HAP-1 (cell line): ENCODE measurements at regions not wholly inside any gene's neighbourhood (a gene's known extent, or its start where the extent isn't known, plus 50 kb on each side); places are given as distances from the start of the nearest gene placed in this dataset.
A peak's percentile ranks its signal among the peaks of the same experiment; 100 is the strongest.

Experiments used
- DNase-seq, 2 experiments: peaks; one replicate each; pipeline ENCODE4 v3.0.0-alpha.2; 2016 to 2020; ENCODE audit warnings: low spot score in 2 of 2
- H3K27me3 ChIP-seq: fragments of 250-450 bp; sonication (Bioruptor Pico); 2 replicates; pipeline ENCODE4 v1.5.1; 2020; ENCODE audit warnings: low read depth, mild to moderate bottlenecking, moderate library complexity
- H3K36me3 ChIP-seq: fragments of 250-450 bp; sonication (Bioruptor Pico); replicated peaks from 2 replicates; pipeline ENCODE4 v1.5.1; 2020; ENCODE audit warnings: mild to moderate bottlenecking
- H3K4me1 ChIP-seq: fragments of 250-450 bp; sonication (Bioruptor Pico); 2 replicates; pipeline ENCODE4 v1.5.1; 2020; ENCODE audit warnings: mild to moderate bottlenecking
- H3K4me3 ChIP-seq: fragments of 250-450 bp; sonication (Bioruptor Pico); 2 replicates; pipeline ENCODE4 v1.5.1; 2020; ENCODE audit warnings: mild to moderate bottlenecking, moderate library complexity
- H3K9me3 ChIP-seq: fragments of 250-450 bp; sonication (Bioruptor Pico); 2 replicates; pipeline ENCODE4 v1.5.1; 2020; ENCODE audit warnings: mild to moderate bottlenecking, moderate library complexity
- in situ Hi-C: fragments of 300-500 bp; cut with MboI; formaldehyde crosslinking; loops from 3 replicates; pipeline ENCODE4 v1.14.3; 2020; ENCODE audit warnings: low sequenced_read_pairs, inconsistent platforms, mixed read lengths

DNA sequence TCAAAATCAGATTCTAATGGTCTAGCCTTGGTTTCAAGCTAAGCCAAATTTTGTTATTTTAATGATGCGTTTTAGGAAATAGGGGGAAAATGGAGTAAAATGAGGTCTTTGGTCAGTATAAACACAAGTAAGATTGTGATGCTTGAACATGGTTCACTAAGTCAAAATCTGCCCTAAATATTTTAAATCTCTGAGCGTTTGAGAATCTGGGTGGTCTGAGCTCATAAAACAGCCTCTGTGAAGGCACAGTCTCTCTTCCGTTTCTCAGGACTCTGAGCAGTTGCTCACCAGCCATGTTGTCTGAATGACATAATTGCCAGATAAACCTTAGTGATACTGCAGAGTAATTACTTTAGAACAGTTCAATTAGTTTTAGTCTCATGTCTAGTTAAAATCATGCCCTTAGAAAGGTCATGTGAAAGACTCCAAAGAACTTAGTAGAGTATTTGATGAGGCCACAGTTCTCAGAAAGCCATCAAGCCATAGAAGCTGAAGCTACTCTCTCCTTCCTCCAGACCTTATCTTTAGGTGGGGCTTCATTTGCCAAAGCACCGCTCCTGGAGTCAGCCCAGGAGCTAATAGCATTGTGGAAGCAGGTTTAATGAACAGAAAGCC is 257.1 kb upstream of the MAP3K1 start:
- Histone ChIP-seq H3K4me1 (no peaks in the 10 kb centered on the region), H3K27me3 (no peaks in the 10 kb centered on the region; the same call in none of the 2 replicates), H3K4me3 (no peak overlapping the region), H3K9me3 (no peaks in the 10 kb centered on the region), H3K36me3 (no peaks in the 10 kb centered on the region)
- DNase-seq: no peak
- in situ Hi-C loops: no loop called here

DNA sequence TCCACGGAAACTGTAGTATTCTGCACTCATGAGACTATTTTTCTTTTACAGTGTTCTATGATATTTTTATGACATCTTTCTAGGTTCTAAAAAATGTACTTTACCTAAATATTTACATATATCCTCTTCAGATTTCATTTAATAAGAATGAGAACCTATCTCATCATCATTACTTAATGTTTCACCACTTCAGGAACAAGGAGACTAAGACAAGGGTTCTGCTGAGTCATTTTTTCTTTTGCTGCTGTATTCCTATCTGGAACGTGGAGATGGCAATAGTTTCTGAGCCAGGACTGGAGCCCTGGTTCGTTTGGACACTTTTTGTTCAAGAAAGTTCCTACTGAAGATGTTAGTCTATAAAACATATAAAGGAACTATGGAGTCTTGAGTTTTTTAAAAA is 258.2 kb upstream of the MAP3K1 start:
- H3K4me1 ChIP-seq: no peaks in the 10 kb centered on the region
- H3K9me3 ChIP-seq: no peaks in the 10 kb centered on the region
- H3K27me3 ChIP-seq: no peaks in the 10 kb centered on the region; the same call in 1 of the 2 replicates
- in situ Hi-C loops: no loop called here
- no peak overlapping the region for H3K4me3 ChIP-seq
- H3K36me3 ChIP-seq: no peaks in the 10 kb centered on the region
- no peak for DNase-seq

DNA sequence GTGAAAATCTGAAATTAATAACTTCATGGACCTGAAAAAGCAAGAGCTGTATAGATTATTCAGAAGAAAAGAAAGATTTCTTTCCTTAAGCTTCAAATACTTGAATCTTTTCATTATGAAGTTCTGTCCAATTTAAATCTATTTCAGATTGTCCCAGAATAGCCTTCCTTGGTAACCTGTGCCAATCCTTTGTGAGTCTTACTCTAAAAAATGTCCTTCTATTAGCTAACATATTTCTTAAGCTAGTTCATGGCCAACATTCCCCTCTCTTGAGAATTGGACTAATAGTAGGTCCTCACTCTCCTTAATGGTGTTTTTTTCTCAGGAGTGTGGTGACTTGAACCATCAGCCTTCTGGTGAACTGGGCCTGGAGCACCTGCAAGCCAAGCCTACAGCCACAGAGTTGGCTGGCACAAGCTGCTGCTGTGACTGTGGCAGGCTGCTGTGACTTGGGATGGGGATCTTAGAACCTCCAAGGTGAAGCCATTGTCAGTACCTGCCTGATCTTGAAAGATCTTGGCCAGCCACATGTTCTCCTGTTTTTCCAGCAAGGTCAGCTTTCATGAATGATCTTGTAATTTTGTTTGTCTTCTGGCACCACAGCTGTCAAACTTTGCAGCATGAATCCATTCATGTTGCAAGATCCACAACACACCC is 262.6 kb upstream of the MAP3K1 start:
- Histone ChIP-seq H3K4me3 (no peak overlapping the region), H3K9me3 (no peaks in the 10 kb centered on the region), H3K4me1 (no peaks in the 10 kb centered on the region), H3K36me3 (no peaks in the 10 kb centered on the region), H3K27me3 (no peaks in the 10 kb centered on the region)
- in situ Hi-C loops: no loop called here
- DNase-seq: no peak

DNA sequence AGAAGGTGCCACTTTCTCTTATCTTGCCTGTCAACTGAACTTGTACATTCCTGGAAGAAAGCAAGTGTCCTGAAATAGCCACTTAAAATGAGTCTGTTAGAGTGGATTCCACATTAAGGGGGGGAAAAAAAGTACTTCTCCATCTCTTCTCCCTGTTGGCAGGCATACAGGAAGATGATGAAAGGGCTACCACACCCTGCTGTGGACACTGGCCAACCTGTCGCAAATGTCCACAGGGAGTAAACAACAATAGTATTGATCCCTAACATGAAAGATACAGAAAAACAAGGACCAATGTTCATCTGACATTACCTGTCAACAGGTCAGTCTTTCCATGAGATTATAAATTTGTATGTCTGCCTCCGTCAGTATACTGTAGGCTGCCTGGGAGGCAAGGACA is 265.1 kb upstream of the MAP3K1 start:
- in situ Hi-C loops: no loop called here
- no peak for DNase-seq
- H3K4me1 ChIP-seq: no peaks in the 10 kb centered on the region
- no peaks in the 10 kb centered on the region for H3K36me3 ChIP-seq
- H3K4me3 ChIP-seq: no peak overlapping the region
- no peaks in the 10 kb centered on the region for H3K9me3 ChIP-seq
- no peaks in the 10 kb centered on the region for H3K27me3 ChIP-seq

DNA sequence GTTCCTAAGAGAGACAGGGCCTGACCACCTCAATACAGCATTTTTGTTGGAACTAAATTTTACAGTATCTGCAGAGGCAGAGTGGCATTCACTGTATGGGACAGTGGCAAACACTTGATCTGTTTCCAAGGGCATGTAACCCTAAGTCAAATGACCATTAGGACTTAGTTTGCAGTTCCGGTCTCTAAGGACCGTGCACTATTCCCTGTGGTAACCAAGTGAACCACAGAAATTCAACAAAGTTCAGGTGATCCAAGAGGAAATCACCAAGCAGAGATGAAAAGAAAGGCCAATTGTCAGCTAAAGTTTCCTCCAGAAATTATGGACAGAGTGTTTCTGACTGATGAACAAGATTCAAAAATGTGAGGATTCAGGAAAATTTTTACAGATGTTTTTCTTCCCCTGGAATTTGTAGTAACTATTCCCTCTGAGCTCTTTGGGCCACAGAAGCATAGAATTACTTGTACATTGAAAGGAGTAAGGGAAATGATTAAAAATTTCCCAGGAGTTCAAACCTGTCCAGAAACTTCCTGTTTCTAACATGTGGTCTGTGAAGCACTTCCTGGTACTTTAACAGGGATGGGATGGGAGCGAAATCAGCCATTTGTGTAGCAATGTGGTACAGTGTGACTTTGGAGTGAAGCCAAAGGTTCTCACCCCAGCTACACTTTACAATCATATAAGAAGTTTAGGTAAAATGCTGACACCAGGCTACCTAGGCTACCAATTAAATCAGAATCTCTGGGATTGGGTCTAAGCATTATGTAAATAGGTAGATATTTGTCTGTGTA is 266.1 kb upstream of the MAP3K1 start:
- H3K4me1 ChIP-seq: no peaks in the 10 kb centered on the region
- H3K36me3 ChIP-seq: no peaks in the 10 kb centered on the region
- H3K9me3 ChIP-seq: no peaks in the 10 kb centered on the region
- H3K4me3 ChIP-seq: no peak overlapping the region
- in situ Hi-C loops: no loop called here
- H3K27me3 ChIP-seq: no peaks in the 10 kb centered on the region
- DNase-seq: no peak

DNA sequence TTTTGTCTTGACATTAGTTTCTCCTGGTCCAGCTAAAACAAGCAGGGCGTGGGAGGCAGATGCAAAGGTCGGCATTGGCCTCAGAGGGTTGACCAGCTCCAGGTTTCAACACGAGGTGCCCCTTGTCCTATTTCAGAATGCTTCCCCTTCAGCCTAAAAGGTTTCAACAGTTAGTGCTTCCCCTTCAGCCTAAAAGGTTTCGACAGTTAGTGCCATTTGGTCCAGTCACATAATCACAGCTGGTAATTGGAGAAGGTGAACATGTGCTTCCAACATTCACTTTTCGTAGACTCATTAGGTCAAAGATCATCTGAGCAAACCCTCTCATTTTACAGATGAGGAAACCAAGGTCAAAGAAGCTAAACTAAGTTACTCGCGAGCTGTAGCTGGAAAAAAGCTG is 270.3 kb upstream of the MAP3K1 start:
- no peaks in the 10 kb centered on the region for H3K4me1 ChIP-seq
- no peaks in the 10 kb centered on the region for H3K9me3 ChIP-seq
- DNase-seq: no peak
- H3K36me3 ChIP-seq: no peaks in the 10 kb centered on the region
- H3K27me3 ChIP-seq: no peaks in the 10 kb centered on the region
- no peak overlapping the region for H3K4me3 ChIP-seq
- in situ Hi-C loops: no loop called here

DNA sequence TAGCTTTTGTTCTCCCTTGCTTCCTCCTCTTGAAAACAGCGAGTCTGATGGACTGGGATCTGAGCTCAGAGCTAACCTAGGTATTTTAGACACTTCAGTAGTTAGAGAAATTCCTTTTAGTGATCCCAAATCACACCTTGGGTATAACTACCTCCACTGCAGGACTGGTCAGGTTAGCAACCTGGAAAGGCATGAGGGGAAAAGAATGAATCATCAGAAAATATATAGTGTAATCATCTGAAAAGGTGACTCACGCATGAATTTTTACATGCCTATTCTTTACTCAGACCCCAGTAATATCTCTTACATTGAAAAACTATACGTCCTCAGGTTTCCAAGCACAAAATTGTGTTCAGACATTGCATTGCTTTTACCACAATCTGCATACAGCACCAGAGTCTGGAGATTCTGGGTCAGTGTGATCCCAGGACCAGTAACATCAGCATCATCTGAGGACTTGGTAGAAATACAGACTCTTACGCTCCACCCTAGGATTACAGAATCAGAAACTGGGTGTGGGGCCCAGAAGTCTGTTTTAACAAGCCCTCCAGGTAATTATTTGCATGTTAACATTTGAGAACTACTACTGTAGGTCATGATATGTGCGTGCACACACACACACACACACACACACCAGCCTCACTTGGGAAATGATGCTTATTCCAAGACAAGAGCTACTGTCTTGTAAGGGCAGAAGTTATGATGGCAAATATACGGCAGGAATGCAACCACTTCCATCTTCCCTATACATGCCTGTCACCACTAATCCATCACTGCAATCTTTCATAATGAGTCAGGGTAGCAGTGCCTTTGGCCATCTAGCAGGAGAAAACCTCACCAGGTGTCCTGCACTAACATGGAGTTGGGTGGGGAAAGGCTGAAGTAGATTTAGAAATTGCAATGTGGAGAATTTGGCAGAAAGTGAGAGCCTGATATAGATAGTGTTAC is 271.6 kb upstream of the MAP3K1 start:
- no peaks in the 10 kb centered on the region for H3K36me3 ChIP-seq
- DNase-seq: no peak
- no peak overlapping the region for H3K4me3 ChIP-seq
- H3K4me1 ChIP-seq: no peaks in the 10 kb centered on the region
- in situ Hi-C loops: no loop called here
- H3K9me3 ChIP-seq: no peaks in the 10 kb centered on the region
- H3K27me3 ChIP-seq: no peaks in the 10 kb centered on the region

DNA sequence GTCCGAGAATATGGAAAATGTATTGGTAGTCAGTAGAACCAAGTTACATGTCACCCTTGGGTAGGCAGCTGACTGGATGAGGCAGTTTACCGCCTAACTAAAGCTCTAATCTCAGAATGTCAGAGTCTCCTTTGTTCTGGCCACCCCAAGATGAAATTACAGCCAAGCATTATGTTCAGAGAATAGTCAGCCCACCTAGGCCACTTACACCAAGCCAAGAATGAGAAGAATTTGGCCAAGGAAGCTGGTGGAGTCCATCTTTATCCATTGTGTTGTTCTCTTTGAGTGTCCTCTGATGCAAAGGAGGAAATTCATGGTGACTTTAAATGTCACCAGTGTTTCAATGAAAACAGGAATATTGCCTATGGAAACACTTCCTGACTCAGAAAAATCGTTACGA is 275.1 kb upstream of the MAP3K1 start:
- Histone ChIP-seq H3K36me3 (no peaks in the 10 kb centered on the region), H3K4me3 (no peak overlapping the region), H3K4me1 (no peaks in the 10 kb centered on the region), H3K9me3 (no peaks in the 10 kb centered on the region), H3K27me3 (no peaks in the 10 kb centered on the region)
- no peak for DNase-seq
- in situ Hi-C loops: no loop called here

DNA sequence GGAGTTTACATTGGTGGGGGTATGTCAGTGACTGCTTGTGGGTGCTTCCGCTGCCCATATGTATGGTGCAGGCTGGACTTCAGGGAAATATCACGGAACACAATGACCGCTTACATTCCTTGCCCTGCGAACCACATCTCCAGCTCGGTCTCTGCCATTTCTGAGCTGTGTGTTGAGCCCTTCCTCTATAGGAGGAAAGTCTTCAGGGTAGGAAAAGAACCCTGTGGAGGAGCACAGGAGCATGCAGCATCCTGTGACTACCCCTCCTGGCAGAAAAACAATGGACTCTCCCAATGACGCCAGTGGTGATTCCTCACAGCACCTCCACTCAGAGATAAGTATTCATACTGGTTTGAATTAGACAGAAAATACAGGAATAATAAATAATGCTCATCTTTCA is 276.8 kb upstream of the MAP3K1 start:
- Histone ChIP-seq H3K9me3 (no peaks in the 10 kb centered on the region), H3K27me3 (no peaks in the 10 kb centered on the region), H3K36me3 (no peaks in the 10 kb centered on the region), H3K4me3 (no peak overlapping the region), H3K4me1 (no peaks in the 10 kb centered on the region)
- DNase-seq: no peak
- in situ Hi-C loops: no loop called here

DNA sequence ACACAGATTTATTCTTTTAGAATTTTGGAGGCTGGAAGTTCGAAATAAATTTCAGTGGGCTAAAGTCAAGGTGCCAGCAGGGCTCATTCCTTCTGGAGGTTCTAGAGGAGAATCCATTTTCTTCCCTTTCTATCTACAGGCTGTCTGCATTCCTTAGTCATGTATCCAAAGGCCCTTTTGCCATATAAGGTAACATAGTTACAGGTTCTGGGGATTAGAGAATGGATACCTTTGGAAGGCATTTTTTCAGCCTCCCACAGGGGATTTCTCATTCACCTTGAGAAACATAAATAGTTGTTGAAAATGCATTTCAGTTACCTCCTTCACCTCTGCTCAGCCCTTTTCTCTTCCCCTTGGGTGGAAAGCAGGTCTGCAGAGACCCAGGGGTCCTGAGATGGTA is 280.0 kb upstream of the MAP3K1 start:
- DNase-seq: no peak
- Histone ChIP-seq H3K9me3 (no peaks in the 10 kb centered on the region), H3K27me3 (no peaks in the 10 kb centered on the region), H3K4me1 (no peaks in the 10 kb centered on the region), H3K36me3 (no peaks in the 10 kb centered on the region), H3K4me3 (no peak overlapping the region)
- in situ Hi-C loops: no loop called here

DNA sequence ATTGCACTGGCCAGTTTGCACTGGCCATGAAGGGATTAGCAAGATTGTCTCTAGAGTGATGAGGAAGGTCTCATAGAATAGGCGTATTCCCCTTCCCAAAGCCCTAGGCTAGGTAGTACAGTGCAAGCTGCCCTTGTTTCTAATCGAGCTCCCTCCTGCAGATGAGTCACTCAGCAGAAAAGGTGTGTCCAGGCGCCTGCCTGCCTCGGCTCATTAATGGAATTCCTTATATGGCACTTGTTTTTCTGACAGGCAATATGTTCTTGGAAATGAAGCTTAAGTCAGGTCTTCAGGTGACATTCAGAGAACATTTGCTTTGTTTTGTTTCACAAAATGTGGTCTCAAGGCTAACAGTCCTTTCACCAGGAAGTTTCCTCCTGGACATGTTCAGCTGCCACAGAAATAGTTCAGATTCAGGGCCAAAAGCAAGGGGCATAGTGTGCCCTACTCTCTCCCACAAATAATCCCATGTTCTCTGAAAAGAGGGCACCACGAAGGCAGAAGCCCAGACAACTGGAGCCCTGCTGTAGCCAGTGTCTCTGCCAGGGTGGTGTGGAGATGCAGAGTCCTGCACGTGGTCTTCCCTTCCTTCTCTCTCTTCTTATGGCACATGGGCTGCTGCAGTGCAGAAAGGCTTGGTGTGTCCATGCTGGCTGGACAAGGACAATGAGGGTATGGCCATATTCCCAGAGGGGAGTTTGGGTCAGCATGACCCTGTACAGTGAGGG is 281.1 kb upstream of the MAP3K1 start:
- in situ Hi-C loops: no loop called here
- H3K4me1 ChIP-seq: no peaks in the 10 kb centered on the region
- no peaks in the 10 kb centered on the region for H3K9me3 ChIP-seq
- DNase-seq: peak in 1 of 2 experiments; percentile 14
- no peak overlapping the region for H3K4me3 ChIP-seq
- no peaks in the 10 kb centered on the region for H3K36me3 ChIP-seq
- no peaks in the 10 kb centered on the region for H3K27me3 ChIP-seq

DNA sequence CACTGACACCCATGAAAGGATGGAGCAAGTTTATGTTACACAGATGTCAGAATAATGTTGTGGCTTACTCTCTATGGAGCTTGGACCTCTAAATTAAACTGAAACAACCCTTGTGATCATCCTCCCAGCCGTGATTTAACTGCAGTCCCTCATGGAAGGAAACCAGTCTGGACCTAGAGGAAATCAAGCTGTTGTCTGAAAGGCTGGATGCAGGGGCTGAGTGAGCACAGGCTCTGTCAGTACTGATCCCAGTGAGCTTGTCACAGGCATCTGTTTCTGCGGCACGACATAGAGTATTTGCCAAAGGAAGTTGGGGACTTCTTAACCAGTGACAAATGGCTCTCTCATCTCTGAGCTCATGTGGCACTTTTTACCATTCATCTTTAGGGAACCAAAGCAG is 282.9 kb upstream of the MAP3K1 start:
- Histone ChIP-seq H3K27me3 (no peaks in the 10 kb centered on the region), H3K36me3 (no peaks in the 10 kb centered on the region), H3K4me1 (no peaks in the 10 kb centered on the region), H3K4me3 (no peak overlapping the region), H3K9me3 (no peaks in the 10 kb centered on the region)
- no peak for DNase-seq
- in situ Hi-C loops: no loop called here

DNA sequence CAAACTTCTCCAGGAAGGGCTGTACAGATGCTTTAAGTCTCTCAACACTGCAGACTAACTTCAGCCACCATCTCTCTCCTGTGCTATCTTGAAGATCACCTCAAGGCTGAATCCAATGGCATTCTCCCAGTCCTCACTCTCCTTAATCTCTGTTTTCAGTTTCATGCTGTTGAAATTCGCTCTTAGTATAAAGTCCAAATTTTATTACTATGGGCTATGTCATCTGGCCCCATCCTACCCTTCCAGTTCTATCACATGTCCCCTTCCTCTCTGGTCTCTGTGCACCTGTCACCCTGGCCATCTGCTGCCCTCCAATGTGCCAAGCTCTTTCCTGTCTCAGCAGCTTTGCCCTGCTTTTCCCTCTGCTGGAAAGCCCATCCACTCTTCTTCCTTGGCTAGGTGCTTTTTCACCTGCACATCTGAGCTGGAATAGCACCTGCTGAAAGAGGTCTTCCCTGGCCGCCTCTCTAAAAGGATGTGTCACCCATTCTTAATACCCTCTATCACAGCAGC is 284.7 kb upstream of the MAP3K1 start:
- no peaks in the 10 kb centered on the region for H3K4me1 ChIP-seq
- H3K27me3 ChIP-seq: no peaks in the 10 kb centered on the region
- no peaks in the 10 kb centered on the region for H3K9me3 ChIP-seq
- in situ Hi-C loops: no loop called here
- H3K36me3 ChIP-seq: no peaks in the 10 kb centered on the region
- H3K4me3 ChIP-seq: no peak overlapping the region
- DNase-seq: no peak
